HG02610 (cell line): ENCODE measurements at regions not wholly inside any gene's neighbourhood (a gene's known extent, or its start where the extent isn't known, plus 50 kb on each side); places are given as distances from the start of the nearest gene placed in this dataset.
"Not testable (repeated sequence)": the region's sequence is repeated elsewhere in the genome, so short reads cannot be mapped to it uniquely, and the experiment has no call there.

Experiments
- ATAC-seq: cut with Tn5 transposase; IDR thresholded peaks from one replicate; pipeline ENCODE4 v1.9.1; 2021; ENCODE audit warnings: mild to moderate bottlenecking, moderate library complexity; ENCODE audit not compliant: unreplicated experiment

- not testable (repeated sequence) for ATAC-seq
Measured at GRCh38 chr14:106703651-106704050, 1177.3 kb downstream of the TMEM121 start.

GRCh38 chr14:106706488-106706887 lies 1180.1 kb downstream of the TMEM121 start:
- ATAC-seq, result not testable (repeated sequence)

GRCh38 chr14:106710187-106710586 lies 1183.8 kb downstream of the TMEM121 start:
- ATAC-seq, result not testable (repeated sequence)

- ATAC-seq, result not testable (repeated sequence)
Measured at GRCh38 chr14:106712513-106712912, 1186.1 kb downstream of the TMEM121 start.

GRCh38 chr14:106714446-106715428 lies 1188.4 kb downstream of the TMEM121 start:
- ATAC-seq, result peak; percentile 85

- ATAC-seq, result peak; percentile 56
Measured at GRCh38 chr14:106717544-106717943, 1191.2 kb downstream of the TMEM121 start.

GRCh38 chr14:106719880-106720279 lies 1193.5 kb downstream of the TMEM121 start:
- not testable (repeated sequence) for ATAC-seq

GRCh38 chr14:106721926-106722325 lies 1195.5 kb downstream of the TMEM121 start:
- not testable (repeated sequence) for ATAC-seq

GRCh38 chr14:106722813-106723687 lies 1196.7 kb downstream of the TMEM121 start:
- not testable (repeated sequence) for ATAC-seq

GRCh38 chr14:106727962-106728361 lies 1201.6 kb downstream of the TMEM121 start:
- not testable (repeated sequence) for ATAC-seq

GRCh38 chr14:106728611-106729010 lies 1202.2 kb downstream of the TMEM121 start:
- ATAC-seq, result no peak

- ATAC-seq, result no peak
Measured at GRCh38 chr14:106729551-106729950, 1203.2 kb downstream of the TMEM121 start.

- ATAC-seq, result no peak
Measured at GRCh38 chr14:106733771-106734170, 1207.4 kb downstream of the TMEM121 start.

- no peak for ATAC-seq
Measured at GRCh38 chr14:106737021-106737420, 1210.6 kb downstream of the TMEM121 start.

- ATAC-seq, result no peak
Measured at GRCh38 chr14:106738075-106738474, 1211.7 kb downstream of the TMEM121 start.

GRCh38 chr14:106738598-106739258 lies 1212.3 kb downstream of the TMEM121 start:
- not testable (repeated sequence) for ATAC-seq

GRCh38 chr14:106741086-106741827 lies 1214.9 kb downstream of the TMEM121 start:
- peak; percentile 68 for ATAC-seq

- ATAC-seq, result peak; percentile 41
Measured at GRCh38 chr14:106745016-106745767, 1218.8 kb downstream of the TMEM121 start.

- not testable (repeated sequence) for ATAC-seq
Measured at GRCh38 chr14:106750089-106750488, 1223.7 kb downstream of the TMEM121 start.
